CD14-positive monocyte (primary cell): ENCODE measurements at regions not wholly inside any gene's neighbourhood (a gene's known extent, or its start where the extent isn't known, plus 50 kb on each side); places are given as distances from the start of the nearest gene placed in this dataset.

Experiments
- DNase-seq, 3 donors: peaks; one replicate each; pipeline ENCODE4 v3.0.0-alpha.2; 2011 to 2022
- H2AFZ ChIP-seq: 2 replicates; pipeline ENCODE4 v1.6.0; 2012; ENCODE audit warnings: mild to moderate bottlenecking, low read depth, low read length, inconsistent platforms; ENCODE audit not compliant: insufficient read depth, poor library complexity, severe bottlenecking
- H3K27ac ChIP-seq, 2 donors: 1 replicate in 1 of 2; 2 replicates in 1 of 2; pipeline ENCODE4 v1.5.1; 2012 to 2013; ENCODE audit warnings: low read length in 2 of 2, control low read depth in 1 of 2, inconsistent platforms in 1 of 2, low read depth in 1 of 2, mild to moderate bottlenecking in 1 of 2
- H3K27me3 ChIP-seq, 2 donors: one replicate each; pipeline versions ENCODE4 v1.6.0 to v1.6.1; 2011 to 2013; ENCODE audit warnings: low read length in 2 of 2; ENCODE audit not compliant: control insufficient read depth in 2 of 2, insufficient read depth in 2 of 2
- H3K36me3 ChIP-seq, 2 donors: replicated peaks in 1 of 2; 1 replicate in 1 of 2; 2 replicates in 1 of 2; pipeline versions ENCODE4 v1.5.1 to v1.6.1; 2012 to 2013; ENCODE audit warnings: low read length in 2 of 2, control low read depth in 1 of 2, inconsistent platforms in 1 of 2, mild to moderate bottlenecking in 1 of 2; ENCODE audit not compliant: insufficient read depth in 2 of 2, control insufficient read depth in 1 of 2
- H3K4me1 ChIP-seq, 2 donors: 1 replicate in 1 of 2; 2 replicates in 1 of 2; pipeline versions ENCODE4 v1.5.1 to v1.6.1; 2012 to 2013; ENCODE audit warnings: low read length in 2 of 2, control low read depth in 1 of 2, inconsistent platforms in 1 of 2, mild to moderate bottlenecking in 1 of 2, moderate library complexity in 1 of 2; ENCODE audit not compliant: insufficient read depth in 2 of 2, control insufficient read depth in 1 of 2
- H3K4me2 ChIP-seq: replicated peaks from 2 replicates; pipeline ENCODE3; 2012; ENCODE audit warnings: low read length, moderate library complexity, mild to moderate bottlenecking; ENCODE audit not compliant: poor library complexity, severe bottlenecking; ENCODE audit errors: extremely low read depth
- H3K4me3 ChIP-seq, 3 experiments: fragments of 200-600 bp in 1 of 3; sonication (generic) in 1 of 3; replicated peaks in 1 of 3; 1 replicate in 2 of 3; 2 replicates in 1 of 3; pipeline ENCODE4 v1.5.1; 2011 to 2013; ENCODE audit warnings: low read length in 3 of 3, mild to moderate bottlenecking in 3 of 3, control low read depth in 2 of 3, low read depth in 2 of 3, inconsistent platforms in 1 of 3, moderate library complexity in 1 of 3
- H3K79me2 ChIP-seq: 2 replicates; pipeline ENCODE4 v1.6.0; 2012; ENCODE audit warnings: mild to moderate bottlenecking, control low read depth, inconsistent platforms, low read length, moderate library complexity; ENCODE audit not compliant: insufficient read depth
- H3K9ac ChIP-seq: 2 replicates; pipeline ENCODE4 v1.6.0; 2017; ENCODE audit warnings: low read length, mild to moderate bottlenecking; ENCODE audit not compliant: insufficient read depth, poor library complexity, severe bottlenecking
- H3K9me3 ChIP-seq, 2 donors: replicated peaks in 1 of 2; 1 replicate in 1 of 2; 2 replicates in 1 of 2; pipeline versions ENCODE4 v1.5.1 to v1.6.1; 2012 to 2013; ENCODE audit warnings: low read length in 2 of 2, control low read depth in 1 of 2; ENCODE audit not compliant: control insufficient read depth in 1 of 2, insufficient read depth in 1 of 2
- H4K20me1 ChIP-seq: 2 replicates; pipeline ENCODE4 v1.6.0; 2012; ENCODE audit warnings: mild to moderate bottlenecking, low read length, control low read depth, moderate library complexity; ENCODE audit not compliant: insufficient read depth
- H3K27ac Mint-ChIP-seq, 7 donors: one replicate each; pipeline ENCODE4 v1.8.0; 2020; ENCODE audit warnings: mild to moderate bottlenecking in 7 of 7, mixed read lengths in 7 of 7, moderate library complexity in 6 of 7, inconsistent platforms in 2 of 7
- H3K27me3 Mint-ChIP-seq, 3 donors: one replicate each; pipeline ENCODE4 v1.8.0; 2021 to 2022; ENCODE audit warnings: low read depth in 3 of 3, mild to moderate bottlenecking in 3 of 3, mixed read lengths in 3 of 3, moderate library complexity in 3 of 3, inconsistent platforms in 1 of 3
- H3K36me3 Mint-ChIP-seq, 2 donors: one replicate each; pipeline ENCODE4 v1.8.0; 2020; ENCODE audit warnings: mixed read lengths in 2 of 2, inconsistent platforms in 1 of 2, mild to moderate bottlenecking in 1 of 2
- H3K4me1 Mint-ChIP-seq: one replicate; pipeline ENCODE4 v1.8.0; 2020; ENCODE audit warnings: mild to moderate bottlenecking, mixed read lengths
- H3K4me3 Mint-ChIP-seq, 2 donors: one replicate each; pipeline ENCODE4 v1.8.0; 2020; ENCODE audit warnings: mild to moderate bottlenecking in 2 of 2, mixed read lengths in 2 of 2, moderate library complexity in 1 of 2
- H3K9me3 Mint-ChIP-seq, 7 donors: one replicate each; pipeline ENCODE4 v1.8.0; 2020 to 2022; ENCODE audit warnings: mixed read lengths in 7 of 7, mild to moderate bottlenecking in 6 of 7, moderate library complexity in 6 of 7, inconsistent platforms in 2 of 7
- WGBS: methylation state at CpG from one replicate; pipeline ENCODE4 v1.1.5; 2013; ENCODE audit warnings: missing lambda C conversion rate; ENCODE audit not compliant: insufficient coverage; 5-methylcytosine and 5-hydroxymethylcytosine counted together
- intact Hi-C, 2 donors: fragments of 100-400 bp; cut with micrococcal nuclease; formaldehyde crosslinking; loops; one replicate each; pipeline versions ENCODE4 v1.15.0 to v1.15.1; 2023
- TF ChIP-seq, protein P1 (sequence below): fragments of 200-600 bp; IDR thresholded peaks from one replicate; pipeline ENCODE4 v1.8.0; 2022; ENCODE audit warnings: antibody characterized with exemption, mild to moderate bottlenecking

DNA sequence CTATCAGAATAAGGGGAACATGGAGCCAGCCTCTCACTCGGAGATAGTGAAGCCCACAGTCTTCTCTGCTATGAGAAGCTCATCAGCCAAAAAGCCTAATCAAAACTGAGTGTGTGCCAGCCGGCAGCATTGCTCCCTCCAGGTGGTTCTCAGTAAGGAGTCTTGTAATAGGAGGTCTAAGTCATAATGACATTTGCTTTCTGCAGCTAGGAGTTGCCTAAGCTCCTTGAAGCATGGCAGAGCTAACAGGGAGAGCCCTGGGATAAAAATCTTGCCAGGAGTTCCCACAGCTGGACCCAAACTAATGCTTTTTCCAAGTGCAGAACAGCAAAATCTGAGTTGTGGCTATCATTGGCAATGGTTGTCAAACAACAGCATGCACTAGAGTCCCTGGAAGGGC lies 245.2 kb downstream of the SPATA18 start:
- H3K4me1 ChIP-seq = no peaks in the 10 kb centered on the region
- H3K27me3 ChIP-seq = no peaks in the 10 kb centered on the region
- DNase-seq = no peak
- H3K4me1 Mint-ChIP-seq = no peaks in the 10 kb centered on the region
- no peaks in the 10 kb centered on the region for H3K36me3 Mint-ChIP-seq
- WGBS = 85% methylated on average over 2 of the region's 2 CpGs
- H3K4me3 ChIP-seq = no peak overlapping the region
- H3K9me3 Mint-ChIP-seq = peaks cover 0 to 12% (median 2%) of the 10 kb centered on the region in 7 donors
- no peaks in the 10 kb centered on the region for H3K79me2 ChIP-seq
- intact Hi-C loops = no loop called here
- no peaks in the 10 kb centered on the region for H3K36me3 ChIP-seq
- H3K4me3 Mint-ChIP-seq = no peak overlapping the region
- no peak overlapping the region for H3K27ac ChIP-seq
- no peak overlapping the region for H3K27ac Mint-ChIP-seq
- TF ChIP-seq, protein P1, sequence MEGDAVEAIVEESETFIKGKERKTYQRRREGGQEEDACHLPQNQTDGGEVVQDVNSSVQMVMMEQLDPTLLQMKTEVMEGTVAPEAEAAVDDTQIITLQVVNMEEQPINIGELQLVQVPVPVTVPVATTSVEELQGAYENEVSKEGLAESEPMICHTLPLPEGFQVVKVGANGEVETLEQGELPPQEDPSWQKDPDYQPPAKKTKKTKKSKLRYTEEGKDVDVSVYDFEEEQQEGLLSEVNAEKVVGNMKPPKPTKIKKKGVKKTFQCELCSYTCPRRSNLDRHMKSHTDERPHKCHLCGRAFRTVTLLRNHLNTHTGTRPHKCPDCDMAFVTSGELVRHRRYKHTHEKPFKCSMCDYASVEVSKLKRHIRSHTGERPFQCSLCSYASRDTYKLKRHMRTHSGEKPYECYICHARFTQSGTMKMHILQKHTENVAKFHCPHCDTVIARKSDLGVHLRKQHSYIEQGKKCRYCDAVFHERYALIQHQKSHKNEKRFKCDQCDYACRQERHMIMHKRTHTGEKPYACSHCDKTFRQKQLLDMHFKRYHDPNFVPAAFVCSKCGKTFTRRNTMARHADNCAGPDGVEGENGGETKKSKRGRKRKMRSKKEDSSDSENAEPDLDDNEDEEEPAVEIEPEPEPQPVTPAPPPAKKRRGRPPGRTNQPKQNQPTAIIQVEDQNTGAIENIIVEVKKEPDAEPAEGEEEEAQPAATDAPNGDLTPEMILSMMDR = no peak
- no peak overlapping the region for H2AFZ ChIP-seq
- no peaks in the 10 kb centered on the region for H3K27me3 Mint-ChIP-seq
- H3K9ac ChIP-seq = no peak overlapping the region
- H3K9me3 ChIP-seq = peaks cover 0 to under 1% of the 10 kb centered on the region in 2 donors
- no peaks in the 10 kb centered on the region for H4K20me1 ChIP-seq
- H3K4me2 ChIP-seq = no peak overlapping the region

GRCh38 chr4:52298444-52298843 lies 247.3 kb downstream of the SPATA18 start:
- Histone ChIP-seq H3K36me3 (no peaks in the 10 kb centered on the region), H3K27ac (no peak overlapping the region), H3K79me2 (no peaks in the 10 kb centered on the region), H3K4me3 (no peak overlapping the region), H3K27me3 (no peaks in the 10 kb centered on the region), H3K4me1 (no peaks in the 10 kb centered on the region), H3K4me2 (no peak overlapping the region), H3K9me3 (peaks cover 0 to 4% of the 10 kb centered on the region in 2 donors), H3K9ac (no peak overlapping the region), H4K20me1 (no peaks in the 10 kb centered on the region), H2AFZ (no peak overlapping the region)
- no peaks in the 10 kb centered on the region for H3K36me3 Mint-ChIP-seq
- H3K4me1 Mint-ChIP-seq = no peaks in the 10 kb centered on the region
- H3K9me3 Mint-ChIP-seq = peaks cover 0 to 14% (median 2%) of the 10 kb centered on the region in 7 donors
- no CpG with 5 or more reads among the region's 1 CpG for WGBS
- TF ChIP-seq, protein P1 = no peak
- no peak overlapping the region for H3K27ac Mint-ChIP-seq
- H3K4me3 Mint-ChIP-seq = no peak overlapping the region
- H3K27me3 Mint-ChIP-seq = no peaks in the 10 kb centered on the region
- intact Hi-C loops = no loop called here
- DNase-seq = no peak
